ENCODE measurements at regions not wholly inside any gene's neighbourhood (a gene's known extent, or its start where the extent isn't known, plus 50 kb on each side); places are given as distances from the start of the nearest gene placed in this dataset.

GRCh38 chr12:17809206-17809605 lies 280.8 kb downstream of the RERGL start:
- no peak for DNase-seq (ENCODE audit: low spot score)

DNA sequence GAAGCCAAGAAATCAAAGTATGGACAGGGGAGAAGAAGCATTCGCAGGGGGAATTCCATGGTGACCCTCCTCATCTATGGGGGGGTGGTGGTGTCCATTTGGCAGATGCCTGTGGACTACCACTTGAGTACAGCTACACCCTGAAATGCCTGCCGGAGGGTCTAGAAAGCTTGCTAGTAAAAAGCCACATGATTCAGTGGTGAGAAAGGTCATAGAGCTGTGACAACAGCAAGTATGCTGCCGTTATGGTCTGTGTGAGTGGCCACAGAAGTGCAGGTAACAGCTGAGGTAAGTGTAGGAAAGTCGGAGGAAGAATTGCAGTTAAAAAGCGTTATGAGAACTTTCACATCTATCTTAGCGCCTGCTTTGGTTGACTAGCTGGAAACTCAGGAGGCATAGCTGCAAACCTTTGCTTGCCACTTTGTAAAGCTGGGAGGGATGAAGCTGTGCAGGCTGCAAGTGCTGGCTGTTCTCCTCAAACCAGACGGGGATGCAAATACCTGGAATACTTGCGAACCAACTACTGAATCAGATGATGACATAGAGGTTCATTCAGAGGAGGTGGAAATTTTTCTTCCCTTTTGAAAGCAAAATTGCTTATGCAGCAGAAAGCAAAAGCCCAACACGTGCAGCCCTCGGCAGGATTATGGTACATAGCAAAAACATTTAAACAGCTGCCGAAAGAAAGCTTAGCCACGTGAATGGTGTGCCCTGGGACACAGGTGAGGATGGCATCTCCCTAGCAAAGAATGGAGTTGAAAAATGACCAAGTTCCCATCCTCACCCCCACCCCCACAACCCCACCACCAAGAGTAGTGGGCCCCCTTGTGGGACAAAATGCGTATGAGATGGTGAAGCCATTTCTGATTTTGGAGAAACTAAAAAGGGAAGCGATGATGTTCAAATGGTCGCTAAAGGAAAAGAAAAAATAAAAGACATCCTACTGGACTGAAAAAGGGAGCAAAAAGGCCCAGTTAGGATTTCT lies 287.0 kb downstream of the RERGL start:
- no peak for DNase-seq (ENCODE audit: low spot score)

GRCh38 chr12:17793854-17794253 lies 296.1 kb downstream of the RERGL start:
- DNase-seq (ENCODE audit: low spot score), result no peak

DNA sequence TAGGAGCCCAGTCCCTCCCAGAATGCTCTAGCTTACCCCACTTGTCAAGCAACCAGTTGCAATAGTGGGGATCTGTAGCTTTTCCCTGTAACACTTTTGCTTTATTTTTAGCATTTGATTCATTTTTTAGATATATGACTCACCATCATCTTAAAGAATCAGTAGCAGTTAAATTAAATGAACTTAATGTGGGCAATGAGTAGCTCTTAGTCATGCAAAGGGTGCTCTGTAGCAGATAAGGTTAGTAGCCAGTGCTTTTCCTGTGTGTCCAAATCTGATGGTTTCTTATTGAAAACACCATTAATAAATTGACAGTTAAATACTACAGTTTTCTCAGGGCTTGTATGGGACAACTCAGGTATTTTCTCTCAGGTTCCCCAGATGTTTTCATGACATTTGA lies 311.8 kb downstream of the RERGL start:
- DNase-seq (ENCODE audit: low spot score), result no peak

DNA sequence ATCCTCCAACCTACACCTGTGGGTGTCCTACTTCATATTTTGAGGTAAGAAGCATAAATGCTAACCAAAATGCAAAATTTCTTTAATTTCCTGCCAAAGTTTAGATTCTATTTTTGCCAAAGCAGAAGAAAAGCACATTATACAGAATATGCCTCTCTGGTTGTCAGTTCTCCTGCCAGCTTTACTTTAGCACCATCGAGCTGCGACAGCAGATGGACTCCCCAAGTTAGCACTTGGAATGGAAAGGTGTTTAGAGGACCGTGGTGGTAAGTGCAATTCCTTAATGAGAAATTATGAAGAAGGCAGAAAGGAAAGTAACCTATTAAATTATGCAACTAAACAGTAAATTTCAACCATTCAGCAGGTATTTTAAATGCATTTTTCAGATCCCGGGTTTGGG lies 326.6 kb downstream of the RERGL start:
- no peak for DNase-seq (ENCODE audit: low spot score)

DNA sequence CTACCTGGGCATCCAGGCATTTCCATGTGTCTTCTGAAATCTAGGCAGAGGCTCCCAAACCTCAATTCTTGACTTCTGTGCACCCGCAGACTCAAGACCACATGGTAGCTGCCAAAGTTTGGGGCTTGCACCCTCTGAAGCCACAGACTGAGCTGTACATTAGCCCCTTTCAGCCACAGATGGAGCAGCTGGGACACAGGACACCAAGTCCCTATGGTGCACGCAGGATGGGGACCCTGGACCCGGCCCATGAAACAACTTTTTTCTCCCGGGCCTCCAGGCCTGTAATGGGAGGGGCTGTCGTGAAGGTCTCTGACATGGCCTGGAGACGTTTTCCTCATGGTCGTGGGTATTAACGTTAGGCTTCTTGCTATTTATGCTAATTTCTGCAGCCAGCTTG lies 330.0 kb downstream of the RERGL start:
- DNase-seq (ENCODE audit: low spot score), result no peak

Measured in kidney tubule cell (primary cell).